AG10803 (cell line): ENCODE measurements at regions not wholly inside any gene's neighbourhood (a gene's known extent, or its start where the extent isn't known, plus 50 kb on each side); places are given as distances from the start of the nearest gene placed in this dataset.
A peak's percentile ranks its signal among the peaks of the same experiment; 100 is the strongest.

Experiments
- DNase-seq: peaks from one replicate; pipeline ENCODE4 v3.0.0; 2010; ENCODE audit warnings: low read depth
- H3K4me3 ChIP-seq: 2 replicates; pipeline ENCODE4 v1.5.1; 2011; ENCODE audit warnings: mild to moderate bottlenecking, low read length, control low read depth
- CTCF ChIP-seq: conservative IDR thresholded peaks from 2 replicates; pipeline ENCODE4 v1.5.1; 2011; ENCODE audit warnings: mild to moderate bottlenecking, low read length, control low read depth, inconsistent platforms

GRCh38 chr7:22945584-22945983 lies 68.3 kb downstream of the HYCC1 start:
- DNase-seq: peak; percentile 50
- no peak overlapping the region for H3K4me3 ChIP-seq
- no peak for TF ChIP-seq CTCF

DNA sequence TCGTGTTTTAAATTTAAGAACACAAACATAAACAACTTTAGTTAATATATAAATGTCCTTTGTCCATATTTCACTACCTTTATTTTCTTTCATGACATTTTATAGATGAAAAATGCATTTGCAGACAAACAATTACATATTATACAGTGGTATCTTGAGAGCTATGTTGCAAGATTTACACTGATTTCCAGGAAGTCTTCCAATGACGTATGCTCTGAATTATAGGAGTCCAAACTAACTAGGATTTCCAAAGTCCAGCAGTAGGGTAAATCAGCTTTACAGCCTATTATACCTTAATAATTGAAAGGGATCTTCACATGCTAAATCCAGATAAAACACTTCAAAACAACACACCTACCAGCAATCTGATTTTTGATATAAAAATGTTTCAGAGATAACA lies 69.4 kb downstream of the HYCC1 start:
- no peak for TF ChIP-seq CTCF
- DNase-seq: peak; percentile 60
- no peak overlapping the region for H3K4me3 ChIP-seq

GRCh38 chr7:22944022-22944421 lies 69.9 kb downstream of the HYCC1 start:
- DNase-seq: peak; percentile 76

DNA sequence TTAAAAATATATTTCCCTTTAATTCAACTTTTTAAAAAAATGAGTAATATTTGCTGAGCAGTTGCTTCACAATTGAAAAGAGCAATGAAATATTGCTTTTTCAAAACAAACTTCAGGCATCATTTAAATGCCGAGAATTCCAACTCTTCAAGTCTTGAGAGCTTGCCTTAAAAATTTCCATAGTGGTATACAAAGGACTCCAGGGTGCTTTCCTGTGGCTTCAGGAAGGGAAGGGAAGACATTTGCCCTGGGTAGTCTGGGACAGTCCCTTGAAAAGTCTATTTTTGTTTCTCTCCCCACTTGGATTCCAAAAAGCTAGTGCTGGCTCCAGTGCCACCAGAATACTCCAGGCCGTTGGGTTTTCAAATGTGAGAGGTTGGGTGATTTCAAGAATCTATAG lies 71.7 kb downstream of the HYCC1 start:
- no peak overlapping the region for H3K4me3 ChIP-seq
- no peak for DNase-seq
- no peak for TF ChIP-seq CTCF

More at GRCh38 chr7:22944022-22944421, 69.9 kb downstream of the HYCC1 start:
- H3K4me3 ChIP-seq: no peak overlapping the region
- TF ChIP-seq CTCF: no peak; the same call in 1 of the 2 replicates

DNA sequence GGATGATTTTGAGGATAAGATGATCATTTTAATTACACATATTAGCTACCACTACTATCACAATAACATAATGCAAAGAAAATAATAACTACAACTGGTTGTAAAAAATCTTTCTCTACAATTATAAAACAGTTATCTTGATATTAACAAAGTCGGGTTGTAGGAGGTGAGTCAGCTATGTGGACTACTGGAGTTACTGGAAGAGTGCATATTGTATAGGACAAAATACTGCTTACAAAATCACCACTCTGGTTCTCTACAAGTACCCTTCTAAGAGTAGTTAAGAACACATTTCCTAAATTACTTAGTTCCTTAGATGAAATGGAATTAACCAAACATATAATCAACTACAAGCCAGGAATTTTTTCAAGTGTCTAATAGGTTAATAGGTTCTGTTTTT lies 74.1 kb downstream of the HYCC1 start:
- no peak for DNase-seq

DNA sequence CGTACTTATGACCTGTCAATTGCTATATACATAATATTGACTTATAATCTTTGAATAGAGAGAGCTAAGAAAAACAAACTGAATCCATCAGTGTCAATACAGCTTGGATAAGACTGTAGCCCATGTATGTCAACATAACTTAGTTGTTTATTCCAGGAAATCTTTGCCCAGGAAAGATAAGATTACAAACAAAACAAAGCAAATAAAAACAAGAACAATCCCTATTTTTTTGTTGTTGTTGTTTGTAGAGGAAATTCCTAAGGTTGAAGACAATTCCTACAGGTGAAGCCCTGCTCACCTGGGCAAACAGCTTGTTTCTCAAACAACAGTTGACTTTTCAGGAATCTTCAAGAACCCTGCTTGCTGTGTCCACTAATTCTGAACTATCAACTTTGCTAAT lies 76.0 kb downstream of the HYCC1 start:
- no peak overlapping the region for H3K4me3 ChIP-seq
- no peak for TF ChIP-seq CTCF
- DNase-seq: no peak

More for the DNA sequence above, 74.1 kb downstream of the HYCC1 start:
- no peak for TF ChIP-seq CTCF
- no peak overlapping the region for H3K4me3 ChIP-seq

GRCh38 chr7:22936246-22936645 lies 77.7 kb downstream of the HYCC1 start:
- no peak for DNase-seq
- H3K4me3 ChIP-seq: no peak overlapping the region
- TF ChIP-seq CTCF: no peak
